HL-60 (cell line): ENCODE measurements at regions not wholly inside any gene's neighbourhood (a gene's known extent, or its start where the extent isn't known, plus 50 kb on each side); places are given as distances from the start of the nearest gene placed in this dataset.

ENCODE experiments used
- DNase-seq, 2 experiments: peaks; one replicate each; pipeline ENCODE4 v3.0.0-alpha.2; 2010 to 2020; ENCODE audit warnings: low read depth in 1 of 2, low spot score in 1 of 2
- H3K27ac ChIP-seq: fragments of 250-450 bp; sonication (Bioruptor Pico); replicated peaks from 2 replicates; pipeline ENCODE4 v1.5.1; 2020; ENCODE audit warnings: mild to moderate bottlenecking, moderate library complexity
- H3K27me3 ChIP-seq: fragments of 250-450 bp; sonication (Bioruptor Pico); 2 replicates; pipeline ENCODE4 v1.5.1; 2021; ENCODE audit warnings: mild to moderate bottlenecking, moderate library complexity; ENCODE audit not compliant: insufficient read depth, poor library complexity, severe bottlenecking
- H3K4me3 ChIP-seq: replicated peaks from 2 replicates; pipeline ENCODE4 v1.5.1; 2011; ENCODE audit warnings: mild to moderate bottlenecking, control low read depth, low read length; ENCODE audit not compliant: insufficient read depth
- GABPA ChIP-seq: IDR thresholded peaks from 2 replicates; pipeline ENCODE4 v1.6.1; 2012; ENCODE audit warnings: low read depth
- POLR2AphosphoS5 ChIP-seq: IDR thresholded peaks from 2 replicates; pipeline ENCODE4 v1.6.1; 2012; ENCODE audit warnings: low read depth
- SPI1 ChIP-seq: IDR thresholded peaks from 2 replicates; pipeline ENCODE4 v1.6.1; 2012; ENCODE audit warnings: low read depth, mild to moderate bottlenecking, borderline replicate concordance
- TF ChIP-seq, protein P1 (sequence below): IDR thresholded peaks from 2 replicates; pipeline ENCODE4 v1.6.1; 2012; ENCODE audit warnings: low read depth; ENCODE audit not compliant: insufficient replicate concordance
- TF ChIP-seq, protein P2 (sequence below): IDR thresholded peaks from one replicate; pipeline ENCODE4 v1.5.1; 2011; ENCODE audit warnings: low read length, control low read depth, inconsistent platforms; ENCODE audit not compliant: insufficient read depth

DNA sequence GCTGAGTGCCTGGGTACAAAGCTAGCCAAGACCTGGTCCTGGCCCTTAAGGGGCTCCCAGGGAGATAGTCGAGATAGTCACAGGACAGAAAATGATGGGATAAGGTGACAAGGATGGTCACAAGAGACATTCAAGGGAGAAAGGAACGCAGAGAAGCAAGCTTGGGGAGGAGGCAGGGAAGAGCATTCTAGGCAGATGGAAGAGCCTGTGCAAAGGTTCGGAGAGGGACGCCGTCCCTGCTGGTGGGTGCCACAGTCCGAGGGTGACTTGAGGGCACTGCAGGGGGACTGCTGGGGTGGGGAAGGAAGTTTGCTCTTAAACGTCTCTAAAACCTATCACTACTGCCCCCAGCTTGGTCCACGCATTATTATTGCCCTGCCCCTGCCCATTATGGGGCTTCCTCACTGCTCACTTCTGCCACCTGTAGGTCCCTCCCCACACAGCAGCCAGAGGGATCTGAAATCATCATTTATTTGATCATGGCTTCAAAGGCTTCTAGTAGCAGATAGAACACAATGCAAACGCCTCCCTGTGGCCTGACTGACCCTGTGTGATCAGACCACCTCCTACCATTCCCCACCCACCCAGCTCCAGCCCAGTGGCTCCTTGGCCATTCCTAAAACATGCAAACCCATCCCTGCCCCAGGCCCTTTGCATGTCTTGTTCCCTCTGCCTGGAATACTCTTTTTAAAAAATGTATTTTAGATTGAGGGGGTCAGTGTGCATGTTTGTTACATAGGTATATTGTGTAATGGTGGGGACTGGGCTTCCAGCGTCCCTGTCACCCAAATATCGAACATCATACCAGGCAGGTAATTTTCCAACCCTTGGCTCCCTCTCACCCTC, 60.3 kb downstream of the RMI2 start:
- Histone ChIP-seq H3K27ac (no peak overlapping the region), H3K4me3 (no peak overlapping the region), H3K27me3 (no peaks in the 10 kb centered on the region)
- TF ChIP-seq POLR2AphosphoS5: no peak
- TF ChIP-seq, protein P1, sequence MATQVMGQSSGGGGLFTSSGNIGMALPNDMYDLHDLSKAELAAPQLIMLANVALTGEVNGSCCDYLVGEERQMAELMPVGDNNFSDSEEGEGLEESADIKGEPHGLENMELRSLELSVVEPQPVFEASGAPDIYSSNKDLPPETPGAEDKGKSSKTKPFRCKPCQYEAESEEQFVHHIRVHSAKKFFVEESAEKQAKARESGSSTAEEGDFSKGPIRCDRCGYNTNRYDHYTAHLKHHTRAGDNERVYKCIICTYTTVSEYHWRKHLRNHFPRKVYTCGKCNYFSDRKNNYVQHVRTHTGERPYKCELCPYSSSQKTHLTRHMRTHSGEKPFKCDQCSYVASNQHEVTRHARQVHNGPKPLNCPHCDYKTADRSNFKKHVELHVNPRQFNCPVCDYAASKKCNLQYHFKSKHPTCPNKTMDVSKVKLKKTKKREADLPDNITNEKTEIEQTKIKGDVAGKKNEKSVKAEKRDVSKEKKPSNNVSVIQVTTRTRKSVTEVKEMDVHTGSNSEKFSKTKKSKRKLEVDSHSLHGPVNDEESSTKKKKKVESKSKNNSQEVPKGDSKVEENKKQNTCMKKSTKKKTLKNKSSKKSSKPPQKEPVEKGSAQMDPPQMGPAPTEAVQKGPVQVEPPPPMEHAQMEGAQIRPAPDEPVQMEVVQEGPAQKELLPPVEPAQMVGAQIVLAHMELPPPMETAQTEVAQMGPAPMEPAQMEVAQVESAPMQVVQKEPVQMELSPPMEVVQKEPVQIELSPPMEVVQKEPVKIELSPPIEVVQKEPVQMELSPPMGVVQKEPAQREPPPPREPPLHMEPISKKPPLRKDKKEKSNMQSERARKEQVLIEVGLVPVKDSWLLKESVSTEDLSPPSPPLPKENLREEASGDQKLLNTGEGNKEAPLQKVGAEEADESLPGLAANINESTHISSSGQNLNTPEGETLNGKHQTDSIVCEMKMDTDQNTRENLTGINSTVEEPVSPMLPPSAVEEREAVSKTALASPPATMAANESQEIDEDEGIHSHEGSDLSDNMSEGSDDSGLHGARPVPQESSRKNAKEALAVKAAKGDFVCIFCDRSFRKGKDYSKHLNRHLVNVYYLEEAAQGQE: no peak
- TF ChIP-seq GABPA: no peak
- TF ChIP-seq SPI1: no peak
- TF ChIP-seq, protein P2, sequence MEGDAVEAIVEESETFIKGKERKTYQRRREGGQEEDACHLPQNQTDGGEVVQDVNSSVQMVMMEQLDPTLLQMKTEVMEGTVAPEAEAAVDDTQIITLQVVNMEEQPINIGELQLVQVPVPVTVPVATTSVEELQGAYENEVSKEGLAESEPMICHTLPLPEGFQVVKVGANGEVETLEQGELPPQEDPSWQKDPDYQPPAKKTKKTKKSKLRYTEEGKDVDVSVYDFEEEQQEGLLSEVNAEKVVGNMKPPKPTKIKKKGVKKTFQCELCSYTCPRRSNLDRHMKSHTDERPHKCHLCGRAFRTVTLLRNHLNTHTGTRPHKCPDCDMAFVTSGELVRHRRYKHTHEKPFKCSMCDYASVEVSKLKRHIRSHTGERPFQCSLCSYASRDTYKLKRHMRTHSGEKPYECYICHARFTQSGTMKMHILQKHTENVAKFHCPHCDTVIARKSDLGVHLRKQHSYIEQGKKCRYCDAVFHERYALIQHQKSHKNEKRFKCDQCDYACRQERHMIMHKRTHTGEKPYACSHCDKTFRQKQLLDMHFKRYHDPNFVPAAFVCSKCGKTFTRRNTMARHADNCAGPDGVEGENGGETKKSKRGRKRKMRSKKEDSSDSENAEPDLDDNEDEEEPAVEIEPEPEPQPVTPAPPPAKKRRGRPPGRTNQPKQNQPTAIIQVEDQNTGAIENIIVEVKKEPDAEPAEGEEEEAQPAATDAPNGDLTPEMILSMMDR: peak; percentile 77
- DNase-seq: peak in 1 of 2 experiments; percentile 41

DNA sequence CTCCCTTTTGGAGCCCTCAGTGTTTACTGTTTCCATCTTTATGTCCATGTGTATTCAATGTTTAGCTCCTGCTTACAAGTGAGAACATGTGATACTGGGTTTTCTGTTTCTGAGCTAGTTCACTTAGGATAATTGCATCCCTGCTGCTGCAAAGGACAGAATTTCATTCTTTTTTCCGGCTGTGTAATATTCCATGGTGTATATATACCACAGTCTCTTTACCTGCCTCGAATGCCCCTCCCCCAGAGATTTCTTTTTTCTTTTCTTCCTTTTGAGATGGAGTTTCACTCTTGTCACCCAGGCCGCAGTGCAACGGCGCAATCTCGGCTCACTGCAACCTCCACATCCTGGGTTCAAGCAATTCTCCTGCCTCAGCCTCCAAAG, 60.9 kb downstream of the RMI2 start:
- no peak overlapping the region for H3K4me3 ChIP-seq
- TF ChIP-seq POLR2AphosphoS5 (no peak), SPI1 (no peak), GABPA (no peak)
- TF ChIP-seq, protein P1: no peak
- TF ChIP-seq, protein P2: no peak

DNA sequence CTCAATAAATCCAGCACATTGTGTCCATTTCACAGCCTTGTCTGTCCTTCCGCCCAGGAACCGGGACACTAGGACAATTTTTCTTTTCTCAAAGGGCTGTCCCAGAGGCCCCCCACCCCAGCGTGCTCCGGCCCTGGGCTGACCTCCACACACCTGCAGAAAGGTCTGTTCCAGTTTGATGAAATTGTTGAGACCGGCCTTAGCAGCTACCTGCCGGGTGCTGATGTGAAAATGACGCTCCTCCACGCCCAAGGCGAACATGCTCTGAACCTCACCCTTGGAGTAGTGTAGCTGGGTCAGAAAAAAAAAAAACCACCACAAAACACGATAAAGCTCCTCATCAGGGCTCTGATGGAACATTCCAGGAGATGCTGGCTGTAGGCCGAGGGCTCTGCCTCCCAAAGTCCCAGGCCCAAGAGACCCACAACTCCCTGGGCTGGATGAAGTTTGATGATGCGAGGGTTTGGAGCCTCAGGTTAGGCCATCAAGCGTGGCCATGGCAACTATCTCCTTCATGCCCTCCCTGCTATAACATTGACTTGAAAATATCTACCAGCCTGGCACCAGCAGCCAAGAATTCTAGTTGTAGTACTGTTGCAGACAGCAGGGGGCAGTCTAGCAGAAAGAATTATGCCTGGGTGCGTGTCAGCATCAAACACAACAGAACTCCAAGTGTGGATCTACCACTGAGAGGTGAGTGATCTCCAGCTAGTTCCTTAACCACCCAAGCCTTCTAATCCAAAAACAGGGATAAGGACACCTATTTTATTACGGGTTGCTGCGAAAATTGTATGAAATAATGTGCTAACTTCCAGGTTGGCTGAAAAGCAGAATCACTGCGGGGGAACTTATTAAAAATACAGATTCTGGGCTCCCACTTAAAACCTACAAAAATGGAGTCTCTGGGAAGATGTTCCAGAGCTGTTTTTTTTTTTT, 62.1 kb downstream of the RMI2 start:
- H3K4me3 ChIP-seq: no peak overlapping the region
- DNase-seq: peak in 1 of 2 experiments; percentile 78
- no peaks in the 10 kb centered on the region for H3K27me3 ChIP-seq
- H3K27ac ChIP-seq: no peak overlapping the region
- TF ChIP-seq, protein P1: no peak
- TF ChIP-seq, protein P2: peak; percentile 58

More for the DNA sequence above, 60.9 kb downstream of the RMI2 start:
- Histone ChIP-seq H3K27ac (no peak overlapping the region), H3K27me3 (no peaks in the 10 kb centered on the region)
- no peak for DNase-seq
